Upper lobe of left lung (tissue), 6 donors: ENCODE measurements at regions not wholly inside any gene's neighbourhood (a gene's known extent, or its start where the extent isn't known, plus 50 kb on each side); places are given as distances from the start of the nearest gene placed in this dataset.

ENCODE experiments used
- ATAC-seq, 2 donors: fragments of 200-7000 bp; cut with Tn5 transposase; one replicate each; pipeline ENCODE4 v1.9.1; 2022; ENCODE audit warnings: mild to moderate bottlenecking in 2 of 2, moderate library complexity in 2 of 2; ENCODE audit not compliant: low FRiP score in 2 of 2
- DNase-seq, 2 donors: peaks; one replicate each; pipeline ENCODE4 v3.0.0-alpha.2; 2019 to 2020
- H3K27ac ChIP-seq, 4 donors: fragments of 200-600 bp; sonication (generic); one replicate each; pipeline ENCODE4 v1.5.1; 2016 to 2019
- H3K27me3 ChIP-seq, 4 donors: fragments of 200-600 bp; sonication (generic); one replicate each; pipeline ENCODE4 v1.5.1; 2017 to 2019
- H3K36me3 ChIP-seq, 4 donors: fragments of 200-600 bp; sonication (generic); one replicate each; pipeline ENCODE4 v1.5.1; 2016 to 2019
- H3K4me1 ChIP-seq, 4 donors: fragments of 200-600 bp; sonication (generic); one replicate each; pipeline ENCODE4 v1.5.1; 2018 to 2019
- H3K4me3 ChIP-seq, 4 donors: fragments of 200-600 bp; sonication (generic); one replicate each; pipeline ENCODE4 v1.5.1; 2017 to 2019; ENCODE audit warnings: mild to moderate bottlenecking in 2 of 4, moderate library complexity in 1 of 4
- H3K9me3 ChIP-seq, 4 donors: fragments of 200-600 bp; sonication (generic); one replicate each; pipeline ENCODE4 v1.5.1; 2018 to 2019
- CTCF ChIP-seq, 6 experiments: fragments of 450-650 bp in 4 of 6; fragments of 200-600 bp in 2 of 6; sonication (generic) in 2 of 6; IDR thresholded peaks; one replicate each; pipeline ENCODE4 v1.5.1; 2016 to 2019; ENCODE audit warnings: antibody characterized with exemption in 6 of 6
- EP300 ChIP-seq, 4 donors: sonication (generic); formaldehyde crosslinking; IDR thresholded peaks; one replicate each; pipeline ENCODE4 v1.5.1; 2017; ENCODE audit warnings: antibody characterized with exemption in 4 of 4, control low read depth in 2 of 4
- POLR2A ChIP-seq, 4 donors: fragments of 450-650 bp; IDR thresholded peaks; one replicate each; pipeline ENCODE4 v1.5.1; 2016 to 2017; ENCODE audit warnings: antibody characterized with exemption in 4 of 4, mild to moderate bottlenecking in 2 of 4
- POLR2AphosphoS5 ChIP-seq, 2 donors: sonication (generic); formaldehyde crosslinking; IDR thresholded peaks; one replicate each; pipeline ENCODE4 v1.5.1; 2017; ENCODE audit warnings: antibody characterized with exemption in 2 of 2
- WGBS, 2 donors: methylation state at CpG; one replicate each; pipeline ENCODE4 v1.1.5; 2017 to 2018; 5-methylcytosine and 5-hydroxymethylcytosine counted together
- donor health status: DM: no; HTN: no; CAD: no; lungs with moderate emphysema.
- donor health status: DM: no; HTN: yes; CAD: no; lungs with severe emphysema.

DNA sequence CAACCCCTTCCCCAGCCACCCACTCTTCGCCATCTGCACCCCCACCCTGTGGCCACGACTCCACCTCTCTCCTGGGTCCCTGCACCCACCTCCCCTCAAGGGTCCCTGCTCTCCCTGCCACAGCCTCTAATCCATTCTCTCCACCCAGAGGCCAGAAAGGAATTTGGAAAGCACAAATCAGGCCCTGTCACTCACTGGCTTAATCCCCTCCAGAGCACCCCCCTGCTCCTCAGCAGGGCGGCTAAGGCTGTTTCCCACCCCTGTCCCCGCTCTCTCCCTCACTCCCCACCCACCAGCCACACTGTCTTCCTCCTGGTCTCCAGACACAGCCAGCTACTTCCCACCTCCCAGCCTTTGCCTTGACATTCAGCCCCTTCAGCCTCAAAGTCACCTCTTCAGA lies 150.0 kb upstream of the LINGO1 start:
- Histone ChIP-seq H3K4me1 (no peaks in the 10 kb centered on the region), H3K27ac (no peak overlapping the region), H3K9me3 (peaks cover 0 to 6% (median 0%) of the 10 kb centered on the region in 4 donors), H3K4me3 (no peak overlapping the region), H3K36me3 (no peaks in the 10 kb centered on the region), H3K27me3 (no peaks in the 10 kb centered on the region)
- TF ChIP-seq POLR2AphosphoS5 (IDR thresholded peaks at IDR 0.05) (no peak), EP300 (IDR thresholded peaks at IDR 0.05) (no peak), POLR2A (IDR thresholded peaks at IDR 0.05) (no peak), CTCF (IDR thresholded peaks at IDR 0.05) (no peak)
- ATAC-seq (no peak), DNase-seq (no peak)
- WGBS, 2 donors: 75 to 80% methylated on average over 4 of the region's 4 CpGs

- Histone ChIP-seq H3K4me1 (no peaks in the 10 kb centered on the region), H3K4me3 (no peak overlapping the region), H3K36me3 (no peaks in the 10 kb centered on the region), H3K27ac (no peak overlapping the region), H3K9me3 (peaks cover 0 to 6% (median 0%) of the 10 kb centered on the region in 4 donors), H3K27me3 (no peaks in the 10 kb centered on the region)
- TF ChIP-seq POLR2AphosphoS5 (IDR thresholded peaks at IDR 0.05): no peak
- TF ChIP-seq POLR2A (IDR thresholded peaks at IDR 0.05): no peak
- no peak for TF ChIP-seq CTCF (IDR thresholded peaks at IDR 0.05)
- TF ChIP-seq EP300 (IDR thresholded peaks at IDR 0.05): no peak
- no peak for ATAC-seq
- DNase-seq: no peak
- WGBS, 2 donors: 80 to 84% methylated on average over 8 of the region's 8 CpGs
Observed at GRCh38 chr15:77781946-77782240, 149.2 kb upstream of the LINGO1 start.

- H3K36me3 ChIP-seq: no peaks in the 10 kb centered on the region
- ATAC-seq: no peak
- peaks cover 0 to 6% (median 0%) of the 10 kb centered on the region in 4 donors for H3K9me3 ChIP-seq
- no peak for TF ChIP-seq POLR2A (IDR thresholded peaks at IDR 0.05)
- TF ChIP-seq POLR2AphosphoS5 (IDR thresholded peaks at IDR 0.05): no peak
- no peak for TF ChIP-seq EP300 (IDR thresholded peaks at IDR 0.05)
- no peak for TF ChIP-seq CTCF (IDR thresholded peaks at IDR 0.05)
- H3K27me3 ChIP-seq: no peaks in the 10 kb centered on the region
- no peak overlapping the region for H3K4me3 ChIP-seq
- 83 to 91% methylated on average over 16 of the region's 16 CpGs for WGBS, 2 donors
- H3K27ac ChIP-seq: no peak overlapping the region
- no peaks in the 10 kb centered on the region for H3K4me1 ChIP-seq
- DNase-seq: no peak
Observed at GRCh38 chr15:77781151-77781945, 148.6 kb upstream of the LINGO1 start.

- H3K27me3 ChIP-seq: no peaks in the 10 kb centered on the region
- 90 to 94% methylated on average over 5 of the region's 5 CpGs for WGBS, 2 donors
Observed at GRCh38 chr15:77778802-77779201, 146.1 kb upstream of the LINGO1 start.

GRCh38 chr15:77775837-77776236 lies 143.1 kb upstream of the LINGO1 start:
- Histone ChIP-seq H3K4me1 (no peaks in the 10 kb centered on the region), H3K4me3 (no peak overlapping the region), H3K27me3 (no peaks in the 10 kb centered on the region), H3K36me3 (no peaks in the 10 kb centered on the region), H3K9me3 (peaks cover 0 to 4% (median 0%) of the 10 kb centered on the region in 4 donors), H3K27ac (no peak overlapping the region)
- no peak for DNase-seq
- TF ChIP-seq CTCF (IDR thresholded peaks at IDR 0.05): no peak
- TF ChIP-seq EP300 (IDR thresholded peaks at IDR 0.05): no peak
- TF ChIP-seq POLR2AphosphoS5 (IDR thresholded peaks at IDR 0.05): no peak
- no peak for TF ChIP-seq POLR2A (IDR thresholded peaks at IDR 0.05)
- ATAC-seq: no peak
- WGBS, 2 donors: 77 to 78% methylated on average over 10 of the region's 10 CpGs

More at GRCh38 chr15:77778802-77779201, 146.1 kb upstream of the LINGO1 start:
- ATAC-seq: no peak
- DNase-seq: no peak
- no peak overlapping the region for H3K27ac ChIP-seq
- H3K9me3 ChIP-seq: peaks cover 0 to 6% (median 0%) of the 10 kb centered on the region in 4 donors
- TF ChIP-seq EP300 (IDR thresholded peaks at IDR 0.05): no peak
- H3K36me3 ChIP-seq: no peaks in the 10 kb centered on the region
- no peaks in the 10 kb centered on the region for H3K4me1 ChIP-seq
- H3K4me3 ChIP-seq: no peak overlapping the region
